Ishikawa (cell line): ENCODE measurements at regions not wholly inside any gene's neighbourhood (a gene's known extent, or its start where the extent isn't known, plus 50 kb on each side); places are given as distances from the start of the nearest gene placed in this dataset.

Source experiments
- CEBPB ChIP-seq: IDR thresholded peaks from 2 replicates; pipeline ENCODE4 v1.6.1; 2012
- CREB1 ChIP-seq: IDR thresholded peaks from 2 replicates; pipeline ENCODE4 v1.6.1; 2012; ENCODE audit warnings: low read depth
- EGR1 ChIP-seq: IDR thresholded peaks from 2 replicates; pipeline ENCODE4 v1.6.1; 2012
- EP300 ChIP-seq: IDR thresholded peaks from 2 replicates; pipeline ENCODE4 v1.6.1; 2012; ENCODE audit warnings: borderline replicate concordance
- FOXM1 ChIP-seq: IDR thresholded peaks from 2 replicates; pipeline ENCODE4 v1.6.1; 2012; ENCODE audit warnings: low read depth, borderline replicate concordance
- MAX ChIP-seq: IDR thresholded peaks from 2 replicates; pipeline ENCODE4 v1.6.1; 2012
- NFIC ChIP-seq: IDR thresholded peaks from 2 replicates; pipeline ENCODE4 v1.6.1; 2012
- RAD21 ChIP-seq: IDR thresholded peaks from 2 replicates; pipeline ENCODE4 v1.6.1; 2012; ENCODE audit warnings: low read depth
- REST ChIP-seq: IDR thresholded peaks from 2 replicates; pipeline ENCODE4 v1.6.1; 2012; ENCODE audit warnings: low read depth, mild to moderate bottlenecking
- TAF1 ChIP-seq: IDR thresholded peaks from 2 replicates; pipeline ENCODE4 v1.6.1; 2012; ENCODE audit warnings: low read depth, mild to moderate bottlenecking
- TCF12 ChIP-seq: IDR thresholded peaks from 2 replicates; pipeline ENCODE4 v1.6.1; 2012; ENCODE audit warnings: low read depth
- TEAD4 ChIP-seq: IDR thresholded peaks from 2 replicates; pipeline ENCODE4 v1.6.1; 2012
- USF1 ChIP-seq: IDR thresholded peaks from 2 replicates; pipeline ENCODE4 v1.6.1; 2012
- YY1 ChIP-seq: IDR thresholded peaks from 2 replicates; pipeline ENCODE4 v1.6.1; 2012; ENCODE audit warnings: low read depth
- ZBTB7A ChIP-seq: IDR thresholded peaks from 2 replicates; pipeline ENCODE4 v1.6.1; 2012; ENCODE audit warnings: low read depth

- no peak for TF ChIP-seq RAD21
- TF ChIP-seq EP300: no peak
- TF ChIP-seq YY1: no peak
- TF ChIP-seq USF1: no peak
- TF ChIP-seq TEAD4: no peak
- no peak for TF ChIP-seq TCF12
- TF ChIP-seq CEBPB: no peak
- TF ChIP-seq NFIC: no peak
- TF ChIP-seq FOXM1: no peak
- TF ChIP-seq TAF1: no peak
- no peak for TF ChIP-seq CREB1
- no peak for TF ChIP-seq REST
- TF ChIP-seq EGR1: no peak
- TF ChIP-seq MAX: no peak
- no peak for TF ChIP-seq ZBTB7A
Measured at GRCh38 chr6:113802779-113803178, 54.4 kb upstream of the MARCKS start.

- TF ChIP-seq RAD21 (no peak), MAX (no peak), USF1 (no peak), EP300 (no peak), TEAD4 (no peak), CEBPB (no peak)
Measured at GRCh38 chr6:113805173-113805790, 51.9 kb upstream of the MARCKS start.

GRCh38 chr6:113805811-113806495 is 51.2 kb upstream of the MARCKS start:
- no peak for TF ChIP-seq RAD21
- no peak for TF ChIP-seq MAX
- TF ChIP-seq TCF12: no peak
- no peak for TF ChIP-seq USF1
- no peak for TF ChIP-seq TEAD4
